ENCODE measurements at regions not wholly inside any gene's neighbourhood (a gene's known extent, or its start where the extent isn't known, plus 50 kb on each side); places are given as distances from the start of the nearest gene placed in this dataset.

- no peak for TF ChIP-seq POLR2A (IDR thresholded peaks at IDR 0.05)
- no peak for TF ChIP-seq CTCF (IDR thresholded peaks at IDR 0.05)
Observed at GRCh38 chr10:6770846-6771245, 190.8 kb upstream of the PRKCQ start.
